ENCODE measurements at regions not wholly inside any gene's neighbourhood (a gene's known extent, or its start where the extent isn't known, plus 50 kb on each side); places are given as distances from the start of the nearest gene placed in this dataset.

- in situ Hi-C loops (cut with MboI; ENCODE audit: low pct_ligation_motif_present in 1 of 4, low pct_unique_long_range_greater_than_20kb in 1 of 4, low sequenced_read_pairs in 3 of 4), result no loop called here
- Histone ChIP-seq H3K4me1 (no peaks in the 10 kb centered on the region), H3K36me3 (no peaks in the 10 kb centered on the region), H3K27me3 (no peaks in the 10 kb centered on the region), H3K27ac (no peak overlapping the region), H3K4me3 (no peak overlapping the region), H3K9me3 (no peaks in the 10 kb centered on the region)
- intact Hi-C loops (cut with DNase I; ENCODE audit: low total_unique reads), result no loop called here
- TF ChIP-seq POLR2AphosphoS5 (IDR thresholded peaks at IDR 0.05) (no peak), EP300 (IDR thresholded peaks at IDR 0.05; ENCODE audit: low read depth) (no peak), POLR2A (IDR thresholded peaks at IDR 0.05) (no peak)
- TF ChIP-seq, protein P1, sequence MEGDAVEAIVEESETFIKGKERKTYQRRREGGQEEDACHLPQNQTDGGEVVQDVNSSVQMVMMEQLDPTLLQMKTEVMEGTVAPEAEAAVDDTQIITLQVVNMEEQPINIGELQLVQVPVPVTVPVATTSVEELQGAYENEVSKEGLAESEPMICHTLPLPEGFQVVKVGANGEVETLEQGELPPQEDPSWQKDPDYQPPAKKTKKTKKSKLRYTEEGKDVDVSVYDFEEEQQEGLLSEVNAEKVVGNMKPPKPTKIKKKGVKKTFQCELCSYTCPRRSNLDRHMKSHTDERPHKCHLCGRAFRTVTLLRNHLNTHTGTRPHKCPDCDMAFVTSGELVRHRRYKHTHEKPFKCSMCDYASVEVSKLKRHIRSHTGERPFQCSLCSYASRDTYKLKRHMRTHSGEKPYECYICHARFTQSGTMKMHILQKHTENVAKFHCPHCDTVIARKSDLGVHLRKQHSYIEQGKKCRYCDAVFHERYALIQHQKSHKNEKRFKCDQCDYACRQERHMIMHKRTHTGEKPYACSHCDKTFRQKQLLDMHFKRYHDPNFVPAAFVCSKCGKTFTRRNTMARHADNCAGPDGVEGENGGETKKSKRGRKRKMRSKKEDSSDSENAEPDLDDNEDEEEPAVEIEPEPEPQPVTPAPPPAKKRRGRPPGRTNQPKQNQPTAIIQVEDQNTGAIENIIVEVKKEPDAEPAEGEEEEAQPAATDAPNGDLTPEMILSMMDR (IDR thresholded peaks at IDR 0.05), result no peak
- WGBS, 2 donors (ENCODE audit: low coverage in 1 of 2), result 85% methylated on average over 3 of the region's 3 CpGs; no CpG with 5 or more reads in 1 of the 2 donors
- DNase-seq, result no peak
These were observed 166.4 kb upstream of the ATP6AP2 start for GRCh38 chrX:40414335-40414734.

GRCh38 chrX:40411340-40412111, 169.2 kb upstream of the ATP6AP2 start:
- Histone ChIP-seq H3K27me3 (no peaks in the 10 kb centered on the region), H3K36me3 (no peaks in the 10 kb centered on the region), H3K4me3 (no peak overlapping the region), H3K4me1 (no peaks in the 10 kb centered on the region), H3K9me3 (no peaks in the 10 kb centered on the region), H3K27ac (no peak overlapping the region)
- in situ Hi-C loops (cut with MboI; ENCODE audit: low pct_ligation_motif_present in 1 of 4, low pct_unique_long_range_greater_than_20kb in 1 of 4, low sequenced_read_pairs in 3 of 4) (no loop called here), intact Hi-C loops (cut with DNase I; ENCODE audit: low total_unique reads) (no loop called here)
- DNase-seq, result no peak
- 71% methylated on average over 8 of the region's 8 CpGs; no CpG with 5 or more reads in 1 of the 2 donors for WGBS, 2 donors (ENCODE audit: low coverage in 1 of 2)
- TF ChIP-seq EP300 (IDR thresholded peaks at IDR 0.05; ENCODE audit: low read depth), result no peak

DNA sequence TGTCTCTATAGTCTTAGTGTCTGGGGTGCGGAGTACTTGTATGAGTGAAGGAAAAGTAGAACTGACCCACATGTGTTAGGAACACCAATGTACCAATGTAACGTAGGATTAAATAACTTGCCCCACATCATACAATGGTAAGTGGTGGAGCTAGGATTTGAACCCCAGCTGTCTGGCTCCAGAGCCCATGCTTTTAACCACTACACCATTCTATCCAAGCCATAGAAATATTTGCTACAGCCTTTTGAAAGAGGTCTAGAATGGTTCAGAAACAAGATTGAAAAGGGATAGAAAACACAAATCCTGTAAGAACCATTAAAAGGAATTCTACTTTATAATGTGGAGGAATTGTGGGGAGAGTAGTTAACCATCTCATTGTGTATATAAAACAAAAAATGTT, 169.9 kb upstream of the ATP6AP2 start:
- WGBS, 2 donors (ENCODE audit: low coverage in 1 of 2), result 93 to 100% methylated on average over 2 of the region's 2 CpGs
- intact Hi-C loops (cut with DNase I; ENCODE audit: low total_unique reads) (no loop called here), in situ Hi-C loops (cut with MboI; ENCODE audit: low pct_ligation_motif_present in 1 of 4, low pct_unique_long_range_greater_than_20kb in 1 of 4, low sequenced_read_pairs in 3 of 4) (no loop called here)
- Histone ChIP-seq H3K36me3 (no peaks in the 10 kb centered on the region), H3K9me3 (no peaks in the 10 kb centered on the region), H3K4me1 (no peaks in the 10 kb centered on the region), H3K27ac (no peak overlapping the region), H3K27me3 (no peaks in the 10 kb centered on the region), H3K4me3 (no peak overlapping the region)
- TF ChIP-seq, protein P1 (IDR thresholded peaks at IDR 0.05), result no peak
- TF ChIP-seq POLR2A (IDR thresholded peaks at IDR 0.05) (no peak), EP300 (IDR thresholded peaks at IDR 0.05; ENCODE audit: low read depth) (no peak), POLR2AphosphoS5 (IDR thresholded peaks at IDR 0.05) (no peak)
- DNase-seq, result no peak

DNA sequence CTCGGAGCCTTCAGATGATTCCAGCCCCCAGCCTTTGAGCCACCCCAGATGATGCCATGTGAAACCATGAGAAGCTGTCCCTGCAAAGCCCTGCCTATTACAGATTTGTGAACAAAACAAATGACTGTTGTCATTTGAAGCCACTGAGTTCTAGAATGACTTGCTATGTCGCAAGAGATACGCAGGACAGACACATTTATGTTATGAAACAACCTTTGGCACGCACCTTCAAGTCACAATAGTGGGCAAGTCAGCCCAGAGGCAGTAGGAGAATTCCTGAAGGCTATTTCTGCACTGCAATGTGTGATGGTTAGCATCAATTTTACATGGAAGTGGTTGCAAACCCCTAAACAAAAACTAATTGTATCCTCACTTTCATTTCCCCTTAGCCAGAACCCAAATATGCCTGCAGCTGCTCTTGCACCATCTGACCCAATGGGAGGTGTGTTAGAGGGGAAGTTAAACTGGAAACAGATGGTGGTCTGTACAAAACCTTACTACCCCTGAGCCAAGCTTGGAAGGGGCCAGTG, 174.4 kb upstream of the ATP6AP2 start:
- DNase-seq, result no peak
- TF ChIP-seq POLR2AphosphoS5 (IDR thresholded peaks at IDR 0.05), result no peak
- TF ChIP-seq, protein P1 (IDR thresholded peaks at IDR 0.05), result no peak
- no peak for TF ChIP-seq EP300 (IDR thresholded peaks at IDR 0.05; ENCODE audit: low read depth)
- TF ChIP-seq POLR2A (IDR thresholded peaks at IDR 0.05), result no peak
- in situ Hi-C loops (cut with MboI; ENCODE audit: low pct_ligation_motif_present in 1 of 4, low pct_unique_long_range_greater_than_20kb in 1 of 4, low sequenced_read_pairs in 3 of 4), result no loop called here

More for the DNA sequence above, 174.4 kb upstream of the ATP6AP2 start:
- Histone ChIP-seq H3K4me1 (no peaks in the 10 kb centered on the region), H3K27me3 (no peaks in the 10 kb centered on the region), H3K9me3 (no peaks in the 10 kb centered on the region), H3K27ac (no peak overlapping the region), H3K36me3 (no peaks in the 10 kb centered on the region), H3K4me3 (no peak overlapping the region)
- intact Hi-C loops (cut with DNase I; ENCODE audit: low total_unique reads), result no loop called here
- 52% methylated on average over 4 of the region's 4 CpGs; no CpG with 5 or more reads in 1 of the 2 donors for WGBS, 2 donors (ENCODE audit: low coverage in 1 of 2)

Measured in transverse colon (tissue), 4 donors.